RCC 7860 (cell line): ENCODE measurements at regions not wholly inside any gene's neighbourhood (a gene's known extent, or its start where the extent isn't known, plus 50 kb on each side); places are given as distances from the start of the nearest gene placed in this dataset.

ENCODE experiments used
- DNase-seq: peaks from one replicate; pipeline ENCODE4 v3.0.0-alpha.2; 2015; ENCODE audit warnings: low spot score
- FAIRE-seq: peaks from 2 replicates; lab custom pipeline; 2012; peaks lifted over from hg19 to GRCh38; lab: Jason Lieb, UNC

- DNase-seq (no peak), FAIRE-seq (no peak)
Measured at GRCh38 chr3:3633761-3634160, 165.5 kb upstream of the LRRN1 start.

- FAIRE-seq: no peak
- no peak for DNase-seq
Measured at GRCh38 chr3:3632449-3632848, 166.8 kb upstream of the LRRN1 start.

GRCh38 chr3:3631114-3631513, 168.1 kb upstream of the LRRN1 start:
- FAIRE-seq (no peak), DNase-seq (no peak)

GRCh38 chr3:3629911-3630310, 169.3 kb upstream of the LRRN1 start:
- no peak for FAIRE-seq
- DNase-seq: peak; percentile 49

DNA sequence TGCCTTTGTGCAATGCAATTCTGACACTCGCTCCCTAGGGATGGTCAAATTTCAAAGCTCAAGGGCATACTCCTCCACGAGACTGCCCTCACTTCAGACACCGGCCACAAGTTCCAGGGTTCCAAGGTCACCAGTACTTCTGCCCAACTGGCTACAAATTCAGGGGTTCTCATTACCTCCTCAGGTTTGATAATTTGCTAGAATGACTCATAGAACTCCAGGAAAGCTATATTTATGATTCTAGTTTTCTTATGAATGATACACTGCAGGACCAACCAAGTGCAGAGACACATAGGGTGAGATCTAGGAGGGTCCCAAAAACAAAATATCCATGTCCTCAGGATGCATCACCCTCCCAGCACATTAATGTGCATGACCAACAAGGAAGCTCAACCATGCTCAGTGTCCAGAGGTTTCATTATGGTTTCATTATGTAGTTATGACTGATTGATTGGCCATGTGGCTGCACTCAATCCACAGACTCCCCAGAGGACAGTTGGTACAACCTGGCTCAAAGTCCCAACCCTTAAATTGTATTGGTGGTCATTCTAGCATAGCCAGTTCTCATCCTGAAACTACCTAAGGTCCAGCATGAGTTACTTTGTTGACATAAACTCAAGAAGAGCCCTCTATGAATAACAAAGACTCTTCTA, 170.4 kb upstream of the LRRN1 start:
- FAIRE-seq (no peak), DNase-seq (no peak)

DNA sequence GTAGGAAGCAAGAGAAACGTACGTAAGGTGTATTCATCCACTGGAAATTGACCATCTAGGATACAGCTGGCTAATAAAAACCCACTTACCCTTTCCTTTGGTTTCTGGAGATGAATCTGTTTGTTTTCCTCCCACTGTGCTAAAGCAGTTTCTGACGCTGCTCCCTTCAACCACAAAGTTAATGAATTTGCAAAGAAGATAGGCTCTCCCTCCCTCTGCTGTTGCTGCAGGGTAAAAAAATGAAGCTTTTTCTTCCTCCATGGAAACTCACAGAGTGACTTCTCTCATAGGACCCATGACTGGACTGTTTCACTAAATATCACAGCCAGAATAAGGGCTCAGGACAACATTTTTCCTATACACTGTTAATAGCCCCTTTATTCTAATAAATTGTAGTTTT, 172.1 kb upstream of the LRRN1 start:
- FAIRE-seq (no peak), DNase-seq (no peak)

DNA sequence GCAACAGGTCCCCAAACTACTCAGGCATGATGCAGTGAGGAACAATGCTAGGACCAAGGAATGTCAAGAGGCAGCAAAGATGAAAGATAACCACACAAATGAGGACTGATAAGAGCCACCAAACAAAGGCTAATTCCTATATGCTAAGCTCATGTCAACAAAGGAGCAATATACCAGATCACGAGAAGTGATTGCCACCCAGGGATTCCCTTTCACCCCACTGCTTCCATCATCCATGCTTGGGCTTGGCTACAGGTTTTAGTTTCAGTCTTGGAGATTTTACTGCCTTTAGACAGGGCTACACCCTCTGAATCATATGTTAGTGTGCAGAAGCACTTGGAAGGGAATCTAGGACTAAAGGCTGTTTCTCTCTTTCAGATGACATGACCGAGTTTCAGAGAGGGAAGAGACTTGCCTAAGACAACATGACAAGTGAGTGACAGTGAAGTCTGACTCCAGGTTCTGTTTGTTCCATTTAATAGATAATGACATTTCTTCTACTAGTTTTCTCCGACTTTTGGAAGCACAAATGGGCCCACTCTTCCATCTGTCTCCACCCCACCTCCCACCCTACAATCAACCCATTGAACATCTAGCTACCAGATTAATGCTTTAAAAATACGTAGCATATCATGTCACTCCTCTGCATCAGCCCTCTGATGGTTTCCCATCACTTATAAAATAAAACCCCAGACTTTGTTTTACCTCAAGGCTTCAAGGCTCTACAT, 173.5 kb upstream of the LRRN1 start:
- DNase-seq (no peak), FAIRE-seq (no peak)

DNA sequence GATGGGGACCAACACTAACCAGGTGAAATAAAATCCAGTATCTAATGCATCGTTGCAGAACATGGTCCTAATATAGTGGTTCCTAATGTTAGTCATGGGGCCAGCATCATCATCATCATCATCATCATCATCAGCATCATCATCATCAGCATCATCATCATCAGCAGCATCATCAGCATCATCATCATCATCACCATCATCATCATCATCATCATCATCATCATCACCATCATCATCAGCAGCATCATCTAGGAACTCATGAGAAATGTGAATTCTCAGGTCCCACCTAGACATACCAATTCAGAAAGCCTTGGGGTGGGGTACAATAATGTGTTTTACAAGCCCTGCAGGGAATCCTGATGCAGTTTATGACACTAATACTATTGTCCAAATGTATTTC, 179.4 kb upstream of the LRRN1 start:
- DNase-seq: no peak
- FAIRE-seq: no peak

DNA sequence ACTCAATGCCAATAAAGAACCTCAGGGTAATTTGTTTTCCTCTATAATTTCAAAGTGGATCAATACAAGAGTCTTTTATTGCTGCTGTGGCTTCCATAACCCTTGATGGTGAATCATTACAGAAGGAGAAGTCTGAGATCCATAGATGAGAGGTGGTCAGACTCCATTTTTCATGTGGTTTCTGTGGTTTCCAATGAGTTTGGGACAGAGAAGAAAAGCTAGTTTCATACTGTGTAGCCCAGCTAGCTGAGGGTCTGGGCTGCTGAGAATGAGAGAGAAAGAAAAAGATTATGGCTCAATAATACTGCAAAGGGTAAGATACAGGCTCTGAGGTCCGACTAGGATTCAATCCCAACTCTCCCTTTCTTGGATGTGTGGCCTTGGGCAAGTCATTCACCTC, 180.6 kb upstream of the LRRN1 start:
- FAIRE-seq (no peak), DNase-seq (no peak)

DNA sequence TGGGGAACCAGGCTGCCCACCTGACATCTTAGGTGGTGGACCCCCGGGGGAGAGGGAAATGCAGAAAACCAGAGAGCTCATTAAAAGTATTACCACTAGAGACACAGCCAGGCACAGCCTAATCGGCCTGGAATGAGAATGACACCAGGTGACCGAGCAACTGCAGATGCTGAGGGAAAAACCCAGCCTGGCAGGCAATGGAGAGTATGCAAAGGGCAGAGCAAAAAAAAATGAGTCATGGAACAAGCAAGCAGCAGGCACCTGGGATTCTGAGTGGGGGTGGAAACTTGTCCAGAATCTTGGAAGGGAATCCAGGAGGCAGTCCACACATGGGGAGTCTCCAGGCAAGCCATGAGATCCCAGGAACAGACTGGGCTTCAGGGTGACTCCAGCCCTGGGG, 183.7 kb upstream of the LRRN1 start:
- DNase-seq: peak; percentile 39
- no peak for FAIRE-seq

- DNase-seq (no peak), FAIRE-seq (no peak)
Measured at GRCh38 chr3:3610581-3611298, 188.5 kb upstream of the LRRN1 start.

GRCh38 chr3:3606321-3606720, 192.9 kb upstream of the LRRN1 start:
- DNase-seq (no peak), FAIRE-seq (no peak)

GRCh38 chr3:3605226-3605625, 194.0 kb upstream of the LRRN1 start:
- FAIRE-seq (no peak), DNase-seq (no peak)

- no peak for FAIRE-seq
- DNase-seq: no peak
Measured at GRCh38 chr3:3603351-3603750, 195.9 kb upstream of the LRRN1 start.

- FAIRE-seq: no peak
- DNase-seq: no peak
Measured at GRCh38 chr3:3600665-3601340, 198.4 kb upstream of the LRRN1 start.

DNA sequence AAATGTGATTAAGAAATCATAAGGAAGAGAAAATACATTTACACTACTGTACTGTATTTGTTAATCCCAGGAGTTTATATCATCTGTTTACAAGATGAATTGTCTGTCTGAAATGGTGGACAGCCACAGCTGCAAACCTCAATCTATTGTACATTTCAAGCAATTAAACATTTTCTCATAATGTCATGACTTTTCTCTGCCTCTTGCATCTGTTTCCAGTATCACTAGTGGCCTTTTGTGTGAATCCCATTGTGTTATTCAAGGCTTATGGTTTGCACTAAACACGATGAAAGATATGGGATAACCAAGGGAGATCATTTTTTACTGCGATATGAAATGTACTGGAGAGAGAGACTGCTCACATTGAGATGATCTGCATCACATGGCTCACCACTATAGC, 200.2 kb upstream of the LRRN1 start:
- FAIRE-seq (no peak), DNase-seq (no peak)

- DNase-seq (no peak), FAIRE-seq (no peak)
Measured at GRCh38 chr3:3594986-3595385, 204.2 kb upstream of the LRRN1 start.

GRCh38 chr3:3589715-3590130, 209.5 kb upstream of the LRRN1 start:
- no peak for FAIRE-seq
- no peak for DNase-seq

GRCh38 chr3:3587647-3587972, 211.6 kb upstream of the LRRN1 start:
- DNase-seq: no peak

DNA sequence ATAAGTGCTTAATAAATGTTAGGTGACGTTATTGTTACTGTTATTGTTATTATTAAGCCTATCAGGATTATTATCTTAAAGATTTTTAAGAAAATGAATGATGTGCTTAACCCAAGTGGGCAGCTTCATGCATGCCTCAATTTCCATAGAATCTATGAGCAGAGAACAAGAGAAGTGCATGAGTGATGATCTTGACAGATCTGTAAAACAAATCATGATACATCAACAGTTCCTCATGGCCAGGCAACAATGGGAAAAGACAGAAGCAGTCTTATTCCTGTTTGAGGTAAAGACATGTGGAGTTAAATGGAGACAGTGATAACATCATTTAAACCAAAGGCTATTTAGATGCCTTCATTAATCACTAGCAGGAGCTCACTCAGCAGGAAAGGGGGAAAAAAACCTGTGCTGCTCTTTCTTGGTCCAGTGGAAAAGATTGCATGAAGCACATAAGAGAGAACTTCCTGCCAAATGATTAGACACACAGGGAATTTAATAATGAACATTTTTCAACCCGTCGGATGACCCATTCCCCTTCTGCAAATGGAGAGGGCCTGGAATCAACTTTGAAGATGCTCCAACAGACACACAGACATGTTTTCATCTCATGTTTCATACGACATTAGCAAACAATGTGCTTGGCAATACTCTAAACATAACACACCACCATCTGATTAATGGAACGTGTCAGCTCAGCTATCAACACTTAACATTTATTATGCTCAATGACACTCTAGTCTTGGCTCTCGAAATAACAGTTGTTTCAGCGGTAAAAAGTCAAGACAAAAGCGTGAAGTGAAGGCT, 212.2 kb upstream of the LRRN1 start:
- FAIRE-seq: no peak
- no peak for DNase-seq

More at GRCh38 chr3:3587647-3587972, 211.6 kb upstream of the LRRN1 start:
- FAIRE-seq: no peak

DNA sequence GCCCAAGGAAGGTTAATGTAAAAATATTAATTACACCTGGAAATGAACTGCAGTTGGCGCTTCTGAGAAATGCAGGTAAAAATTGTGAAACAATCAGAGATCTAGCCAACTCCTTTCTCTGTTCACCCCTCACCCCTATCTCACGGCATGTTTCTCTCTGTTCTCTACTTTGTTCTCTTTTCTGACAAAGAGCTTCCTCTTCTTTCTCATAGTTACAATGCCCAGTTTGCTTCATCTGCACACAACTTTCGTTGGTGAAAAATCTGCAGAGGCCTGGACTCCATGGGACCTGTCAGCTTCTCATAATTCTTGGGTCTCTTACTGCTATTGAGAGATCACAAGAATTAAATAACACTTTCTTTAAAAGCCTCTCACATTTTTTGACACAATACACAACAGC, 212.9 kb upstream of the LRRN1 start:
- DNase-seq (no peak), FAIRE-seq (no peak)
